GM12878 (cell line): ENCODE measurements at regions not wholly inside any gene's neighbourhood (a gene's known extent, or its start where the extent isn't known, plus 50 kb on each side); places are given as distances from the start of the nearest gene placed in this dataset.

Source experiments
- ATAC-seq: fragments of 200-7000 bp; cut with Tn5 transposase; 3 replicates; pipeline ENCODE4 v1.9.1; 2020; ENCODE audit warnings: mild to moderate bottlenecking, moderate library complexity
- BruUV-seq: library from RNA; stranded (reverse); fragments of 400-500 nt; replicated peaks from 2 replicates; lab custom pipeline; 2021; lab: Mats Ljungman, UMichigan
- CTCF ChIA-PET: fragments of 300-600 bp; sonication (Branson Sonifier 250); formaldehyde crosslinking; extraction: SDS; loops from one replicate; lab custom pipeline; 2021; ENCODE audit warnings: inconsistent platforms; lab: Yijun Ruan, JAX
- POLR2A ChIA-PET: fragments of 350-600 bp; formaldehyde crosslinking; extraction: SDS; loops from one replicate; lab custom pipeline; 2021; ENCODE audit warnings: inconsistent platforms; lab: Charles Lee
- RAD21 ChIA-PET: fragments of 300-600 bp; sonication (Branson Sonifier 250); formaldehyde crosslinking; loops from one replicate; lab custom pipeline; 2023; ENCODE audit warnings: antibody characterized with exemption; ENCODE audit not compliant: unreplicated experiment; lab: Charles Lee
- SMC1A ChIA-PET: fragments of 300-600 bp; sonication (Branson Sonifier 250); formaldehyde crosslinking; loops from one replicate; lab custom pipeline; 2023; ENCODE audit not compliant: unreplicated experiment, uncharacterized antibody; lab: Charles Lee
- DNase-seq: peaks from one replicate; pipeline ENCODE4 v3.0.0-alpha.2; 2011; ENCODE audit warnings: low read depth, low spot score
- FAIRE-seq: peaks from 3 replicates; lab custom pipeline; 2011; peaks lifted over from hg19 to GRCh38; lab: Jason Lieb, UNC
- H2AFZ ChIP-seq: 2 replicates; pipeline ENCODE4 v1.6.0; 2011; ENCODE audit warnings: low read depth, low read length, control low read depth; ENCODE audit not compliant: control insufficient read depth
- H3K27ac ChIP-seq: 2 replicates; pipeline ENCODE4 v1.5.1; 2011; ENCODE audit warnings: control low read depth; ENCODE audit not compliant: control insufficient read depth, insufficient read depth
- H3K27me3 ChIP-seq, 2 experiments: replicated peaks in 1 of 2; 2 replicates each; pipeline versions ENCODE4 v1.6.0 to v1.6.1; 2011; ENCODE audit warnings: low read length in 1 of 2; ENCODE audit not compliant: control insufficient read depth in 2 of 2, insufficient read depth in 2 of 2
- H3K36me3 ChIP-seq, 2 experiments: 2 replicates each; pipeline ENCODE4 v1.5.1; 2011; ENCODE audit warnings: low read length in 1 of 2; ENCODE audit not compliant: control insufficient read depth in 2 of 2, insufficient read depth in 2 of 2
- H3K4me1 ChIP-seq: 2 replicates; pipeline ENCODE4 v1.6.1; 2011; ENCODE audit warnings: mild to moderate bottlenecking, low read length, moderate library complexity, mixed read lengths; ENCODE audit not compliant: control insufficient read depth, insufficient read depth
- H3K4me2 ChIP-seq: 2 replicates; pipeline ENCODE4 v1.6.0; 2011; ENCODE audit warnings: control low read depth; ENCODE audit not compliant: control insufficient read depth, insufficient read depth
- H3K4me3 ChIP-seq: fragments of 200-600 bp; sonication (generic); 2 replicates; pipeline ENCODE4 v1.5.1; 2016
- H3K79me2 ChIP-seq: 2 replicates; pipeline ENCODE4 v1.6.0; 2011; ENCODE audit warnings: low read length; ENCODE audit not compliant: control insufficient read depth, insufficient read depth
- H3K9ac ChIP-seq: 2 replicates; pipeline ENCODE4 v1.8.0; 2011; ENCODE audit warnings: low read length, control low read depth, mixed read lengths; ENCODE audit not compliant: control insufficient read depth, insufficient read depth
- H3K9me3 ChIP-seq: replicated peaks from 3 replicates; pipeline ENCODE4 v1.5.1; 2011; ENCODE audit warnings: mild to moderate bottlenecking, low read length; ENCODE audit not compliant: control insufficient read depth, insufficient read depth
- H4K20me1 ChIP-seq: 2 replicates; pipeline ENCODE4 v1.6.0; 2011; ENCODE audit not compliant: control insufficient read depth, insufficient read depth
- BCL3 ChIP-seq: IDR thresholded peaks from 2 replicates; pipeline ENCODE4 v1.6.1; 2011; ENCODE audit warnings: borderline replicate concordance, low read depth, mild to moderate bottlenecking, moderate library complexity, low read length; ENCODE audit not compliant: insufficient read depth, poor library complexity, severe bottlenecking
- CBFB ChIP-seq: IDR thresholded peaks from 2 replicates; pipeline ENCODE4 v1.6.1; 2016; ENCODE audit warnings: antibody characterized with exemption, low read depth
- CBX5 ChIP-seq: sonication (generic); IDR thresholded peaks from 2 replicates; pipeline ENCODE4 v1.6.1; 2016; ENCODE audit warnings: low read depth, moderate library complexity, mild to moderate bottlenecking, inconsistent platforms
- CEBPB ChIP-seq, 2 experiments: fragments of 150-350 bp in 1 of 2; IDR thresholded peaks; 2 replicates each; pipeline ENCODE4 v1.6.1; 2012 to 2014; ENCODE audit warnings: low read depth in 2 of 2, low read length in 2 of 2, borderline replicate concordance in 1 of 2, inconsistent platforms in 1 of 2
- FOXM1 ChIP-seq: IDR thresholded peaks from 2 replicates; pipeline ENCODE4 v1.6.1; 2012; ENCODE audit warnings: low read depth, mild to moderate bottlenecking, inconsistent platforms, low read length, moderate library complexity
- HDAC2 ChIP-seq: fragments of 200-600 bp; sonication (generic); IDR thresholded peaks from 2 replicates; pipeline ENCODE4 v1.6.1; 2017
- KAT2A ChIP-seq: conservative IDR thresholded peaks from 2 replicates; pipeline ENCODE4 v1.6.1; 2011; ENCODE audit warnings: low read depth, low read length; ENCODE audit not compliant: control insufficient read depth
- MAX ChIP-seq: IDR thresholded peaks from 2 replicates; pipeline ENCODE4 v1.6.1; 2012; ENCODE audit warnings: low read depth, low read length, improper control_type of control experiment
- NBN ChIP-seq: fragments of 450-650 bp; IDR thresholded peaks from 2 replicates; pipeline ENCODE4 v1.6.1; 2016
- RCOR1 ChIP-seq: conservative IDR thresholded peaks from 2 replicates; pipeline ENCODE4 v1.6.1; 2012; ENCODE audit warnings: low read depth, low read length, improper control_type of control experiment
- SREBF1 ChIP-seq: IDR thresholded peaks from 2 replicates; pipeline ENCODE4 v1.6.1; 2012; ENCODE audit warnings: mild to moderate bottlenecking, low read length
- ZNF24 ChIP-seq: fragments of 450-650 bp; IDR thresholded peaks from 2 replicates; pipeline ENCODE4 v1.6.1; 2017; ENCODE audit warnings: antibody characterized with exemption, mild to moderate bottlenecking
- WGBS: methylation state at CpG from one replicate; pipeline ENCODE4 v1.1.6; 2016; ENCODE audit warnings: low lambda C conversion rate; ENCODE audit not compliant: insufficient replicate concordance, insufficient coverage; ENCODE audit errors: missing lambda C conversion rate; 5-methylcytosine and 5-hydroxymethylcytosine counted together
- in situ Hi-C: fragments of 300-500 bp; cut with MboI; formaldehyde crosslinking; loops from 9 replicates; pipeline ENCODE4 v1.14.3; 2018; ENCODE audit warnings: mixed read lengths
- intact Hi-C: fragments of 100-400 bp; cut with micrococcal nuclease; formaldehyde crosslinking; loops from one replicate; pipeline ENCODE4 v1.14.2; 2022; ENCODE audit not compliant: unreplicated experiment
- TF ChIP-seq, protein P1 (sequence below): fragments of 450-650 bp; formaldehyde crosslinking; IDR thresholded peaks from 2 replicates; pipeline ENCODE4 v1.4.0; 2022; ENCODE audit warnings: mild to moderate bottlenecking, moderate library complexity
- TF ChIP-seq, protein P2 (sequence below): IDR thresholded peaks from 2 replicates; pipeline ENCODE4 v1.6.1; 2011; ENCODE audit warnings: low read depth, low read length, improper control_type of control experiment, borderline replicate concordance

DNA sequence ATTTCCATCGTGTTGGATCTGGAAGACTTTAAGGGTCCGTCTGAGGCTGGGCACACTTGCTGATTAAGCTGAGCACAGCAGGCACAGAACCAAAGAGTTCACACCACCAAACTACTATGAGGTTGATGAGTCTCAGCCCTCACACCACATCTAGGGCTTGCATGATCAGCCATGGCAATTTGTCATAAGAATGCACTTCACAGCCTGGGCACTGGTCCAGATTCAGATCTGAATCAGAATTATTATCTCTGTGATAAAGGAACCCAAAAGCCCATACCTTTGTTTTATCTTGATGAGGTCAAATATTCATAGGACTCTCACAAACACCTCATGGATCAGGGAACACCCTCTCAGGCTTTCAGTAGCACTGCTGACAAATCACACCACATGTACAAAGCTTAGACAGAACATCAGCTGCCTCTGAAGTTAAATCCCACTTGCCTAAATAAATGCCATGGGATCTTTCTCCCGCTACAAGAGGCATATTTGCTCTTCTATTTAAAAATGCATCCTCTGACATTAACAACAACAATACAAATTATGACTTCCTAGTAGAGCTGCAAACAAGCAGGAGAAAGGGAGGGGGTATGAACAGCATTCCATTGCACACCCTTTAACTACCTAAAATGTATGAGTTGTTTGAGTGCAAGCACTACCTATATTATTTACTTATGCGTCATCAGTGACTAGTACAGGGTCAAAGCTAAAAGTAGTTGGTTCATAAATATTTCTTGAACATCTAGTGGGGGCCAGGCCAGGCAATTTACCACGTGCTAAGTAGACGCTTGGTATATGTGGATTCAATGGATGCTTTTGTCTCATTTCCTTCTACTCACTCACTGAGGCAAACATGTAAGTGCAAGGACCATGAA is 186.3 kb upstream of the FGF13 start:
- RAD21 ChIA-PET = no interaction called here
- no peak for ATAC-seq
- CTCF ChIA-PET = no interaction called here
- intact Hi-C loops = no loop called here
- Histone ChIP-seq H3K27ac (no peak overlapping the region), H2AFZ (no peak overlapping the region), H3K9me3 (no peaks in the 10 kb centered on the region), H3K36me3 (no peaks in the 10 kb centered on the region), H4K20me1 (no peaks in the 10 kb centered on the region), H3K4me2 (no peak overlapping the region), H3K27me3 (no peaks in the 10 kb centered on the region), H3K79me2 (no peaks in the 10 kb centered on the region), H3K9ac (no peak overlapping the region), H3K4me3 (no peak overlapping the region), H3K4me1 (no peaks in the 10 kb centered on the region)
- WGBS = 20% methylated on average over 6 of the region's 6 CpGs
- no peak for FAIRE-seq
- POLR2A ChIA-PET = no interaction called here
- SMC1A ChIA-PET = no interaction called here
- in situ Hi-C loops = no loop called here
- no TSS peak for BruUV-seq
- no peak for DNase-seq
- TF ChIP-seq NBN = no peak
- TF ChIP-seq CEBPB (IDR thresholded peaks at IDR 0.05; ENCODE audit: borderline replicate concordance in 1 of 2, low read depth in 2 of 2, low read length in 2 of 2) = no peak
- TF ChIP-seq CBX5 = no peak
- TF ChIP-seq, protein P1, sequence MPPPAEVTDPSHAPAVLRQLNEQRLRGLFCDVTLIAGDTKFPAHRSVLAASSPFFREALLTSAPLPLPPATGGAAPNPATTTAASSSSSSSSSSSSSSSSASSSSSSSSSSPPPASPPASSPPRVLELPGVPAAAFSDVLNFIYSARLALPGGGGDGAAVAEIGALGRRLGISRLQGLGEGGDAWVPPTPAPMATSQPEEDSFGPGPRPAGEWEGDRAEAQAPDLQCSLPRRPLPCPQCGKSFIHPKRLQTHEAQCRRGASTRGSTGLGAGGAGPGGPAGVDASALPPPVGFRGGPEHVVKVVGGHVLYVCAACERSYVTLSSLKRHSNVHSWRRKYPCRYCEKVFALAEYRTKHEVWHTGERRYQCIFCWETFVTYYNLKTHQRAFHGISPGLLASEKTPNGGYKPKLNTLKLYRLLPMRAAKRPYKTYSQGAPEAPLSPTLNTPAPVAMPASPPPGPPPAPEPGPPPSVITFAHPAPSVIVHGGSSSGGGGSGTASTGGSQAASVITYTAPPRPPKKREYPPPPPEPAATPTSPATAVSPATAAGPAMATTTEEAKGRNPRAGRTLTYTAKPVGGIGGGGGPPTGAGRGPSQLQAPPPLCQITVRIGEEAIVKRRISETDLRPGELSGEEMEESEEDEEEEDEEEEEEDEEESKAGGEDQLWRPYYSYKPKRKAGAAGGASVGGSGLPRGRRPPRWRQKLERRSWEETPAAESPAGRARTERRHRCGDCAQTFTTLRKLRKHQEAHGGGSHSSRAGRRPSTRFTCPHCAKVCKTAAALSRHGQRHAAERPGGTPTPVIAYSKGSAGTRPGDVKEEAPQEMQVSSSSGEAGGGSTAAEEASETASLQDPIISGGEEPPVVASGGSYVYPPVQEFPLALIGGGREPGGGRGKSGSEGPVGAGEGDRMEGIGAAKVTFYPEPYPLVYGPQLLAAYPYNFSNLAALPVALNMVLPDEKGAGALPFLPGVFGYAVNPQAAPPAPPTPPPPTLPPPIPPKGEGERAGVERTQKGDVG (CRISPR knock-in tag) = no peak
- no peak for TF ChIP-seq MAX
- TF ChIP-seq CBFB = no peak
- TF ChIP-seq, protein P2, sequence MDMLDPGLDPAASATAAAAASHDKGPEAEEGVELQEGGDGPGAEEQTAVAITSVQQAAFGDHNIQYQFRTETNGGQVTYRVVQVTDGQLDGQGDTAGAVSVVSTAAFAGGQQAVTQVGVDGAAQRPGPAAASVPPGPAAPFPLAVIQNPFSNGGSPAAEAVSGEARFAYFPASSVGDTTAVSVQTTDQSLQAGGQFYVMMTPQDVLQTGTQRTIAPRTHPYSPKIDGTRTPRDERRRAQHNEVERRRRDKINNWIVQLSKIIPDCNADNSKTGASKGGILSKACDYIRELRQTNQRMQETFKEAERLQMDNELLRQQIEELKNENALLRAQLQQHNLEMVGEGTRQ = no peak
- TF ChIP-seq FOXM1 = no peak
- TF ChIP-seq RCOR1 = no peak
- no peak for TF ChIP-seq SREBF1
- no peak for TF ChIP-seq HDAC2
- no peak for TF ChIP-seq ZNF24
- TF ChIP-seq KAT2A = no peak
- no peak for TF ChIP-seq BCL3
